ENCODE measurements at regions not wholly inside any gene's neighbourhood (a gene's known extent, or its start where the extent isn't known, plus 50 kb on each side); places are given as distances from the start of the nearest gene placed in this dataset.

DNA sequence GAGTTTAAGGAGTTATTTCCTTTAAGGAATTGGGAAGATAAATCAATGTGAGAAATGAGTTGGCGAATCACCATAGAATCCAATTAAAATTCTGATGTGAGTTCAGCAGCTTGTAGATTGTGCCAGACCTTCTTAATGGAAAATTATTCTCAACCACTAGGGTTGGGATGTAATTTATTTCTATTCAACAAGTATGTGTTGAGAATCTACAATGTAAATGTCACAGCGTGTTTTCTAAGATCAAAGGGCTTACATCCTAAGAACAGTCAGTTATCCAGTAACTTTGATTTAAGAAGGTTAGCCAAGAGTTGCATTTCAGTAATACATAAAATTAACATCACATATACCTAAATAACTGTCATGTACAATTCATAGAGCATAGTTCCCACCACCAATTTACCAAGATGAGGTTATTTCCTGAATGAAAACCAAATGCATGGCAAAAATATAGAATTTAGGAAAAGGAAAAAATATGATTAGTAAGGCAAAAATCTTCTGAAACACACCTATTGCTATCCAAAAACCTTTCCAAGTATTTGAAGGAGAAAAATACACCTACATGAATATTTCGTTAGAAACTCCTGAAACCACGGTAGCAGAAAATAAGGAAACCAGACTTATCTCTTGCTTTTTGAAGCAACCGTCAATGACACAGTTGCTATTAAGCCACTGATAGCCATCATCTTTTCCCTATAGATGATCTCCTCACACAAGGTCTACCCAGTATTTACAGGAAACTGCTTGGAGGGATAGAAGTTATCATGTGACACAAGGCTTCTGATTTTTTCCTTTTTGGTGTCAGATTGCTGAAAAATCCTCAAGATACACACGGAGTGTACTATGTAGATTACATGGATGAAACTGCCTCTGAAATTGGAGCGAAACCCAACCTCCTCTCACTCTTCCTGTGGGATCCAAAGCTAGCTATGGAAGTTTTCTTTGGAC is 259.4 kb upstream of the POGK start:
- no peak for TF ChIP-seq POLR2A (IDR thresholded peaks at IDR 0.05)
- no peak for TF ChIP-seq CTCF (IDR thresholded peaks at IDR 0.05 in 4 of 5, conservative IDR thresholded peaks at IDR 0.05 in 1 of 5)

All from gastrocnemius medialis (tissue), 4 donors.